Choroid plexus epithelial cell (primary cell): ENCODE measurements at regions not wholly inside any gene's neighbourhood (a gene's known extent, or its start where the extent isn't known, plus 50 kb on each side); places are given as distances from the start of the nearest gene placed in this dataset.

Source experiments
- DNase-seq: peaks from one replicate; pipeline ENCODE4 v3.0.0-alpha.2; 2010; ENCODE audit warnings: low read depth
- H3K4me3 ChIP-seq: 2 replicates; pipeline ENCODE4 v1.5.1; 2011; ENCODE audit warnings: low read depth, mild to moderate bottlenecking, control low read depth, low read length, moderate library complexity
- TF ChIP-seq, protein P1 (sequence below): conservative IDR thresholded peaks from 2 replicates; pipeline ENCODE4 v1.5.1; 2011; ENCODE audit warnings: low read depth, mild to moderate bottlenecking, control low read depth, inconsistent platforms, low read length, moderate library complexity

DNA sequence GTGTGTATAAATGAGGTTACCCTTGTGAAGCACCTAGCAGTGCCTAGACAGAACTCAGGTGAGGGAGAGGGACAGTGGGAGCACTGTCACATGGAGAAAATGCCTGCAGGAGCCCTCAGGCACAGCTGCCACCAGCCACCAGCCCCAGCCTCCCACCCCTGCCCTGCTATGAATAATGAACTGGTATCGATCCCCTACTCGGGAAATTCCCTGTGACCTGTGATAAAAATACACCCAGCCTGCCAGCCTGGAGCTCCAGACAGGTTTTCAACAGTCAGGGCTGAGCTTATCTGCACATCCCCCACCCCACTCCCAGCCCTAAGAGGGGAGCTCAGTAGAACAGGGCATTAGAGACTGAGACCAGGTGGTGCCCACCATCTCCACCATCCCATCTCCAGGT, 159.6 kb upstream of the PJA1 start:
- TF ChIP-seq, protein P1, sequence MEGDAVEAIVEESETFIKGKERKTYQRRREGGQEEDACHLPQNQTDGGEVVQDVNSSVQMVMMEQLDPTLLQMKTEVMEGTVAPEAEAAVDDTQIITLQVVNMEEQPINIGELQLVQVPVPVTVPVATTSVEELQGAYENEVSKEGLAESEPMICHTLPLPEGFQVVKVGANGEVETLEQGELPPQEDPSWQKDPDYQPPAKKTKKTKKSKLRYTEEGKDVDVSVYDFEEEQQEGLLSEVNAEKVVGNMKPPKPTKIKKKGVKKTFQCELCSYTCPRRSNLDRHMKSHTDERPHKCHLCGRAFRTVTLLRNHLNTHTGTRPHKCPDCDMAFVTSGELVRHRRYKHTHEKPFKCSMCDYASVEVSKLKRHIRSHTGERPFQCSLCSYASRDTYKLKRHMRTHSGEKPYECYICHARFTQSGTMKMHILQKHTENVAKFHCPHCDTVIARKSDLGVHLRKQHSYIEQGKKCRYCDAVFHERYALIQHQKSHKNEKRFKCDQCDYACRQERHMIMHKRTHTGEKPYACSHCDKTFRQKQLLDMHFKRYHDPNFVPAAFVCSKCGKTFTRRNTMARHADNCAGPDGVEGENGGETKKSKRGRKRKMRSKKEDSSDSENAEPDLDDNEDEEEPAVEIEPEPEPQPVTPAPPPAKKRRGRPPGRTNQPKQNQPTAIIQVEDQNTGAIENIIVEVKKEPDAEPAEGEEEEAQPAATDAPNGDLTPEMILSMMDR = no peak
- no peak for DNase-seq
- no peak overlapping the region for H3K4me3 ChIP-seq

DNA sequence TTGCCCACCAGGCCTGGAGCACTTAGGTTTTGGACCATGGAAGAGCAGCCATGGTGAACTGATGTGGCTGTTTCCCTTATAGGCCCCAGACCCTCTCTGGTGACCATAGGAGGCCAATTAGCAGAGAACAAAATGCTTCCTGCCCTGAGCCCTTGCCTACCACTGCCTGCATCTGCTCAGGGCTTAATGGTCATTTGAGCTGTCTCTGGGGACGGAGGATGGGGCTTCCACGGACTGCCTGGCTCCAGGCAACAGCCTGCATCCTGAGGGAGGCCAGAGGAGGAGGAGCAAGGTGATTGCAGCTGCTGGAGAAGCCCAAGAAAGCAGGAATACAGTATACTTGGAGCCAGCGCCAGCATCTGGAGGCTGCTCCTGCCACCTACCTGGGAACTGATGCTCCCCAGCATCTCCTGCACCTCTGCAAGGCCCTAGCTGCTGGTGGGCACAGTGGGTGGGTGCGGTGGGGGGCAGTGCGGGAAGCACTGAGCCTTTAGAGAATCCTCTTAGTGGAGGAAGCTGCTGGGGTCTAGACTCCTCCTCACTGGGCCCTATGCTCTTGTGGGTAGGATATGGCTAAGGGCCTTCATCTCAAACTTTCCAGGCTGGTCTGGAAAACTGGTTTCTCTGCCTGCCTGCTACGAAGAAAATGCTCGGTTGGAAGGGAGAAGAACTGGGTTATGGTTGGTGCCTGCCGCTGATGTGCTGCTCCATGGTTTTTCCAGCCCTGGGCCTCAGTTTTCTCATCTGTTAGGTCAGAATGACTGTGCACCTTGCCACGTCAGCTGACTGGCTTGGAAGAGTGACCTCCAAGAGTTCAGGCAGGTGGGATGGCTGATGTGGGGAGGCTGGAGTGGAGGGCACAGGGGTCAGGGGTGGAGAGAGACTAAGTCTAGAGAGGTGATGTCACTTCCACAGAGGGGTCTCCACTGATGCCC, 158.8 kb upstream of the PJA1 start:
- no peak overlapping the region for H3K4me3 ChIP-seq
- TF ChIP-seq, protein P1 = no peak
- no peak for DNase-seq

DNA sequence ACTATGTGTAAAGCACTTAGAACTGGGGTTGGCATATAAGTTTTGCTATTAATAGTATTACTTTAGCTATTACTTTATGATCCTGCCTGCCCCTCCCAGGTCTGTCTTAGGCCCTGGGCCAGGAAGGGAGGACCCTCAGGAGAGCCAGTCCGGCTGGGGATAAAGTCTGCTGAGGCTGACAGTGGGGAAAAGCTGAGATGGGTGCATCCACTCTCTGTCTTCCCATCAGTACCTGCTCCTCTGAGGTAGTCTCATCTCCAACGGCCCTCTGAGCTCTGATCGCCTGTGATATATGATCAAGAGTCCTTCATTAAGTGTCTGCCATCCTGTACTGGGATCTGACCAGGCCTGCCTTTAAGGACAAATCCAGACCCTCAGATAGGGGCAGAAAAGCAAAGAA, 156.5 kb upstream of the PJA1 start:
- no peak overlapping the region for H3K4me3 ChIP-seq
- TF ChIP-seq, protein P1 = no peak
- DNase-seq = no peak

DNA sequence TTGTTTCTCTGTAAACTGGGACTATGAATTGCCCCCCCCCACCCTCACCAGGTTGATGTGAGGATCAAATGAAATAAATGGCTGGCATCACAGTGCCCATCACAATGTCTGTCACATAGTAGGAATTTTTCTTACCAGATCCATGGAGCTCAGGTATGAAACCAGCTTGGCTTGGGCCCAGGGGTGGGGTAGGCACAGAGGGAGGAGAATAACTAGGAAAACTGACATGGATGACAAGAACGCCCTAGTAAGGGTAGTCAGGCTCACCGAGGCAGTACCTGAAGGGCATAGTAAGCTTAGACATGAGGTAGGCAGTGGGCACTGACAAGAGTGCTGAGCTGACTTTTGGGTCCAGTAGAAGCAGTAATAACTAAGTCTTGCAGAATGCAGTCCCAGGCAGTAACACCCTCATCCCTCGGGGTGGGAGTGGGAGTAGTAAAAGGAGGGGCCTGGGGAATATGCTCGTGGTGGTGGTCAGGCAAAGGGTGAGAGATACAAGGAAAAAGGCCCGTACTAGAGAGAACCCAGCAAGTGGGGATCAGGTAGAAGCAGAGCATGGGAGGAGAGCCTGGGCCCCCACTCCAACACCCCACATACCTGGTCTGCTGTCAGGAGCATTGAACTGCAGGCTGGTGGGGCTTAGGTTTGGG, 155.9 kb upstream of the PJA1 start:
- DNase-seq = no peak
- H3K4me3 ChIP-seq = no peak overlapping the region
- TF ChIP-seq, protein P1 = no peak

- TF ChIP-seq, protein P1 = no peak
- no peak overlapping the region for H3K4me3 ChIP-seq
- DNase-seq = no peak
Observed at GRCh38 chrX:69320116-69320515, 154.9 kb upstream of the PJA1 start.

DNA sequence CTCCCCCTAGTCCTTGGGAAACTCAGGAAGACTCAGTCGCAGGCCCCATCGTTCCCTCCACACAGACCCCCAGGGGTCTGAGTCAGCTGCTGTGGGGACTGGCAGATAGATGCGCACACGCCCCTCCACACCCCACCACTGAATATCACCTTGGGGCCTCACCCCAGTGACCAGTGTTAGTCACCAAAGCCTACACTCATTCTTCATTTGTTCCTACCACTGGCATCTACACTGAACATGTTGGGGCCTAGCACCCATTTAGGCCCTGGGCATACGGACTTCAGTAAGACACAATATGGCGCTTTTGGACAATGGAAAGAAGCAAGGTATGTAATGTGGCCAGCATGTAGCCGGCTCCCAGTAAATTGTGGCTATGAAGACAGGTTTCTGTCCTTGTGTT, 154.1 kb upstream of the PJA1 start:
- no peak overlapping the region for H3K4me3 ChIP-seq
- TF ChIP-seq, protein P1 = no peak
- DNase-seq = no peak
